ENCODE measurements at regions not wholly inside any gene's neighbourhood (a gene's known extent, or its start where the extent isn't known, plus 50 kb on each side); places are given as distances from the start of the nearest gene placed in this dataset.
A peak's percentile ranks its signal among the peaks of the same experiment; 100 is the strongest.

GRCh38 chr7:136056651-136057231, 79.6 kb upstream of the MTPN start:
- H3K9me3 ChIP-seq, result no peaks in the 10 kb centered on the region
- H3K4me1 ChIP-seq, result no peaks in the 10 kb centered on the region
- intact Hi-C loops (cut with DNase I; ENCODE audit: low total_unique reads), result no loop called here
- no peaks in the 10 kb centered on the region for H3K27me3 ChIP-seq (replicated peaks in 1 of 7)
- no peak for DNase-seq
- H3K36me3 ChIP-seq, result peaks cover 0 to 6% (median 0%) of the 10 kb centered on the region in 6 donors
- TF ChIP-seq POLR2AphosphoS5 (IDR thresholded peaks at IDR 0.05), result no peak
- no peak for TF ChIP-seq POLR2A (IDR thresholded peaks at IDR 0.05)
- TF ChIP-seq, protein P1, sequence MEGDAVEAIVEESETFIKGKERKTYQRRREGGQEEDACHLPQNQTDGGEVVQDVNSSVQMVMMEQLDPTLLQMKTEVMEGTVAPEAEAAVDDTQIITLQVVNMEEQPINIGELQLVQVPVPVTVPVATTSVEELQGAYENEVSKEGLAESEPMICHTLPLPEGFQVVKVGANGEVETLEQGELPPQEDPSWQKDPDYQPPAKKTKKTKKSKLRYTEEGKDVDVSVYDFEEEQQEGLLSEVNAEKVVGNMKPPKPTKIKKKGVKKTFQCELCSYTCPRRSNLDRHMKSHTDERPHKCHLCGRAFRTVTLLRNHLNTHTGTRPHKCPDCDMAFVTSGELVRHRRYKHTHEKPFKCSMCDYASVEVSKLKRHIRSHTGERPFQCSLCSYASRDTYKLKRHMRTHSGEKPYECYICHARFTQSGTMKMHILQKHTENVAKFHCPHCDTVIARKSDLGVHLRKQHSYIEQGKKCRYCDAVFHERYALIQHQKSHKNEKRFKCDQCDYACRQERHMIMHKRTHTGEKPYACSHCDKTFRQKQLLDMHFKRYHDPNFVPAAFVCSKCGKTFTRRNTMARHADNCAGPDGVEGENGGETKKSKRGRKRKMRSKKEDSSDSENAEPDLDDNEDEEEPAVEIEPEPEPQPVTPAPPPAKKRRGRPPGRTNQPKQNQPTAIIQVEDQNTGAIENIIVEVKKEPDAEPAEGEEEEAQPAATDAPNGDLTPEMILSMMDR (IDR thresholded peaks at IDR 0.05 in 8 of 11, conservative IDR thresholded peaks at IDR 0.05 in 3 of 11), result no peak
- H3K4me3 ChIP-seq, result no peak overlapping the region
- 46 to 57% (median 54%) methylated on average over 6 of the region's 6 CpGs for WGBS, 5 donors
- peak overlapping the region in 3 of 8 donors; percentile 9 to 49 (median 28) for H3K27ac ChIP-seq

DNA sequence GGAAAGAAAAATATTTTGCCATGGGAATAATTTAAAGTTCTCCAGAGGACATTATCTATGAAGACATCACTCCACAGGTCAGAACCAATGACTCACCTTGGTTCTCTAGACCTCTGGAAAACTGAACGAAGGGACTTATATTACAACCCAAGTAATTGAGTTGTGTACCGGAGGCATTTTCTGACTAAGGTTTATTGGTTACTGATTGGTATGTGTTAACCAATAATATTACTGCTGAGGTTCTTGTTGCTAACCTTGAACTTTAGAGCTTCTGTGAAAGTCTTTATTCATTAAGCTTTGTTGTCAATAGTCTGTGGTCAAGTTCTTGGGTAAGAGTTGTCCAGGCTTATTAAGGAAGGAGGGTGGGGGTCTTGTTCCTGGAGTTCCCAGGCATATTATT, 78.1 kb upstream of the MTPN start:
- no peaks in the 10 kb centered on the region for H3K4me1 ChIP-seq
- intact Hi-C loops (cut with DNase I; ENCODE audit: low total_unique reads), result no loop called here
- no peak overlapping the region for H3K27ac ChIP-seq
- DNase-seq, result no peak
- no peaks in the 10 kb centered on the region for H3K27me3 ChIP-seq (replicated peaks in 1 of 7)
- H3K36me3 ChIP-seq, result peaks cover 0 to 10% (median 0%) of the 10 kb centered on the region in 6 donors
- 93 to 96% (median 95%) methylated on average over 2 of the region's 2 CpGs for WGBS, 5 donors
- TF ChIP-seq POLR2A (IDR thresholded peaks at IDR 0.05) (no peak), POLR2AphosphoS5 (IDR thresholded peaks at IDR 0.05) (no peak)
- TF ChIP-seq, protein P1 (IDR thresholded peaks at IDR 0.05 in 8 of 11, conservative IDR thresholded peaks at IDR 0.05 in 3 of 11), result no peak
- no peaks in the 10 kb centered on the region for H3K9me3 ChIP-seq
- H3K4me3 ChIP-seq, result no peak overlapping the region

DNA sequence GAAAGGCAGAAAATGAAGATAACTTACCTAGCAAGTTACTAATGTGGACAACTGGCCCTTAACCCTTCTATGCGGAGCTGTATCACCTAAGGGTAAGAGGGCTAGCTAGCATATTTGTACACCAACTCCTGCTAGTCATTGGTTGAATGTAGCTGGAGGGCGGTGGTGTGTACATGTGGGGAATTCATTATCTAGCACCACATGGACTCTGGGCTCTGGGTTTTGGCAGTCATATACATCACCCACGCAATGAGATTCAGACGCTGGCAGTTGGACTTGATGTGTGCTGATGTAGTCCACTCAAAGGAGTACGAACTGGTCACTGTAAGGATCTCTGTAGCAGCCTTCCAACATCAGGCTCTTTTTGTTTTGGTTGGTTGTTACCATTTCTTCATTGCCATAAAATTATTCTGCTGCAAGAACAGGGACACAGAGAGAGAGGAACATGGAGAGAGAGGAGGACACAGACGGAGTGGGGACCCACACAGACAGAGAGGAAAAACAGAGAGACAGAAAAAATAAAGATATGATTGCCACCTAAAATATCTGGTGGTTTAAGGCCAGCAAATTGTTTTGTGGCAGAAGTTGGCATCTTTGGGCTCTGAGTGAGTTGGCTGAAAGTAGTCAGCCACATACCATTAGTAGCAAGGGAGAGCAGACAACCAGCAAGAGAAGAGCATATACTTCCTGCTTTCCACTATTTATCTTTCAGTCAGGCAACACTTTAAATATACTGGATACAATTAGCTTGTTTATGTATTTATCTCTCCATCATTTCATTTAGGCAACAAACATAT, 76.7 kb upstream of the MTPN start:
- Histone ChIP-seq H3K36me3 (peaks cover 0 to 13% (median 0%) of the 10 kb centered on the region in 6 donors), H3K4me1 (no peaks in the 10 kb centered on the region), H3K27me3 (replicated peaks in 1 of 7) (no peaks in the 10 kb centered on the region), H3K9me3 (peaks cover 0 to 4% (median 0%) of the 10 kb centered on the region in 8 donors), H3K27ac (no peak overlapping the region), H3K4me3 (no peak overlapping the region)
- intact Hi-C loops (cut with DNase I; ENCODE audit: low total_unique reads), result no loop called here
- WGBS, 5 donors, result 90 to 95% (median 92%) methylated on average over 6 of the region's 6 CpGs
- DNase-seq, result no peak
- TF ChIP-seq, protein P1 (IDR thresholded peaks at IDR 0.05 in 8 of 11, conservative IDR thresholded peaks at IDR 0.05 in 3 of 11), result no peak

- no peak for TF ChIP-seq POLR2AphosphoS5 (IDR thresholded peaks at IDR 0.05)
- TF ChIP-seq, protein P1 (IDR thresholded peaks at IDR 0.05 in 8 of 11, conservative IDR thresholded peaks at IDR 0.05 in 3 of 11), result no peak
- TF ChIP-seq POLR2A (IDR thresholded peaks at IDR 0.05), result no peak
- Histone ChIP-seq H3K9me3 (peaks cover 0 to 11% (median 0%) of the 10 kb centered on the region in 8 donors), H3K4me1 (no peaks in the 10 kb centered on the region), H3K27me3 (replicated peaks in 1 of 7) (no peaks in the 10 kb centered on the region), H3K27ac (no peak overlapping the region), H3K4me3 (no peak overlapping the region), H3K36me3 (peaks cover 0 to 20% (median 0%) of the 10 kb centered on the region in 6 donors)
- intact Hi-C loops (cut with DNase I; ENCODE audit: low total_unique reads), result no loop called here
- DNase-seq, result no peak
- 92 to 97% (median 95%) methylated on average over 6 of the region's 6 CpGs for WGBS, 5 donors
Observed at GRCh38 chr7:136051203-136051928, 74.2 kb upstream of the MTPN start.
